Stimulated activated CD8-positive, alpha-beta memory T cell treated with anti-CD3 and anti-CD28 coated beads, Interleukin-7, amount 100 ng/mL, for 24 hours (primary cell): ENCODE measurements at regions not wholly inside any gene's neighbourhood (a gene's known extent, or its start where the extent isn't known, plus 50 kb on each side); places are given as distances from the start of the nearest gene placed in this dataset.
"Not testable (repeated sequence)": the region's sequence is repeated elsewhere in the genome, so short reads cannot be mapped to it uniquely, and the experiment has no call there.

Experiments used
- DNase-seq: peaks from one replicate; pipeline ENCODE4 v3.0.0-alpha.2; 2020; ENCODE audit warnings: low read depth

DNA sequence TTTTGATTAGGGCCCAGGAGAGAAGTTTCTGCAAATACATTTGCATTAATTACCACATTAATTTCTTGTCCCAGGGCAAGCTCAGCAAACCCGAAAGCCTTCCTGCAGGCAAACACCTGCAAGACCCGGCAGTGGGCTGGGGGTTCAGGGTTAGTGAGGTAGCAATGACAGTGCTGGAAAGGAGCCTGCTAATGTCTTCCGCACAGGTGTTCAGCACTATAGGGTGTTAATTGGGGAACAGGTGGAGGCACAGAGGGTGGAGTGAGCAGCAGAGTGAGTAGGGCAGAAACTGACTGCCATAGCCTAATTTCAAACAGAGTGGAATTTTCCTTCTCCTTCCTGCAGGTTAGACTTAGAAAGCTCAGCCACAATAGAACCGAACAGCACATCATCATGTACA is 50.9 kb upstream of the UBASH3B start:
- no peak for DNase-seq

DNA sequence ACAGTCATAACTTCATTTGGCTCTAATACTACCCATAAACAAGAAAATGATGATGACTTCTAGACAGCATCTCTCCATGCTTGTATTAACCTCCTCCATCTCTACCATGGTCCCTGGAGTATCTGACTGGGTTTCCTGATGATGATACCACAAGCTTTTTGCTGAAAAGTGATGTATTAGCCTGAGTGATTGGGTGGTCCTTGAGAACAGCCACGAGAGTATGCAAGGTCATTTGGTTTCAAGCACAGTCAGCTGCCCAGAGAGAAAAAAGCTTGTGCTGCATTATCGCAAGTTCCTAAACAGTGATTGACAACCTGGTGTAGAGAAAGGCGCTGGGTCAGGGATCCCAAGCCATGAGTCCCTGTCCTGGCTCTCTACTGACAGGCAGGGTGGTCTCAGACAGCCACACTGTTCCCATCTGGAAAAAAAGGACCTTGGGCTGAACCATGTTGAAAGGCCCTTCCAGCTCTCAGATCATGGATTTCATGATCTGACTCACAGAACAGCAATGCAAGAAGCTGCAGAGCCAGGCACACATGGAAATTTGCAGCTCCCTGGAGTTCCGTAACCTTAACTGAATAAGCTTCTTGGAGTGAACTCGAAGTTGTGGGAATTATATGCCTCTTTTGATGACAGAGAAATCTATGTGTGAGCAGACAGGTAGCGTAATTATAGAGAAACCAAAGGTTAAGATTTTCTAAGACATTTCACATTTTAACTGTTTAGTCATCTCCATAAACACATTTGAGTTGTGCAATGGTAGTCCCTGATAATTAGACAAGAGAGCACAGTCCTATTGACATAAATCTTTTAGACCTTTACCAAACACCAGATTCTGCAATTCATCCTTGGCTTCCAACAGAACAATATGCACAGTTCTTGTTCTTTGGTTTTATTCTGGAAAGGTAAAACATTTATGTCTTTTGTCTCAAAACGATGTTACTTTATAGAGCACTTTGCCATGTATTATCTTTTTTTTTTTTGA is 54.1 kb upstream of the UBASH3B start:
- DNase-seq, result no peak

DNA sequence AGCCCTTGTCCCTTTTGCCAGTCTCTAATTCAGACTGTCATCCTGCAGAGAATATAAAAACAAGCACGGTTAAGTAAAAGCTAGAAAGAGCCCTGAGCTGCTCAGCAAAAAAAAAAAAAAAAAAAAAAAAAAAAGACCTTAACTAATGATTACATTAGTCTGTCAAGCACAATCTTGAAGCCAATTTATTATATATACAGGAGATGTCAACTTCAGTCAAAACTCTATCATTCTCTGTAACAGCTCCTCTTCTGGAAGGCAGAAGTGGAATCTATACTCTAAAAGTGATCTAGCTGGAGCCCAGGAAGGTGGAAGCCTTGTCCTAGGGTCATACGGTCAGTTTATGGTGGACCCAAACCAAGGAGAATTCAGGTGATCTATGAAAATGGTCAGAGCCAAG is 55.2 kb upstream of the UBASH3B start:
- no peak for DNase-seq

DNA sequence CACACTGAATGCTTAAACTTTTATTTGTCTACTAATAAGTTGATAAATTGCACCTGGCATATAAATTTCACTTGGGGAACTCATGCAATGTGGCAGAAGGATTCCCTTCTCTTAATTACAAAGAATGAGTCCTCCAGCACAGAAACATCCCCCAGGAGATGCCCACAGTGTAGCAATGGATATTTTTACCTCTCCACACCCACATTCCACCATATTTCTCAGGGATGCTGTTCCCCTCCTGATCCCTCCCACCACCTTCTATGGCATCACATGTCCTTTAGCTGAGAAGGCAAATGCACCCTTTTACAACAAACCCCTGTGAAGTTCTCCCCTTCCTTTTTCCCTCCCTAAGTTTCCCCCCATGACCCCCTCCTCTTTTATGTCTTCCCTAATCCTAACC is 56.1 kb upstream of the UBASH3B start:
- no peak for DNase-seq

DNA sequence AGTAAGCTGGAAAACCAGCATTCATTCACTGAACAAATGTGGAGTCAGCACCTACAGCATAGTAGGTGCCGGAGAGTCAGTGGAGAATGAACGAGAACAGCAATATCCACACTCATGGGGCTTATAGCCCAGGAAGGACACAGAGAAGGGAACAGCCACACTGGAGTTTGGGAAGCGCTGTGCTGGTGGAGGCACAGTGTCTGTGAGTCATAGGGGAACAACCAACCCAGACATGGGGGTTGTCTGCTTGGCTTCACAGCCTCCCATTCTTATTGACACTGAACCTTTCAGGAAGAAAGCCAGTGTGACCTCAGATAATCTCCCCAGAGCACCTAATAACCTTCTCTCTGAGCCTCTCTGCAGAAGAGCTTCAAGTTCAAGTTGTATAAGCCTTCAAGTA is 56.6 kb upstream of the UBASH3B start:
- DNase-seq, result no peak

GRCh38 chr11:122597511-122597910 is 58.0 kb upstream of the UBASH3B start:
- no peak for DNase-seq

DNA sequence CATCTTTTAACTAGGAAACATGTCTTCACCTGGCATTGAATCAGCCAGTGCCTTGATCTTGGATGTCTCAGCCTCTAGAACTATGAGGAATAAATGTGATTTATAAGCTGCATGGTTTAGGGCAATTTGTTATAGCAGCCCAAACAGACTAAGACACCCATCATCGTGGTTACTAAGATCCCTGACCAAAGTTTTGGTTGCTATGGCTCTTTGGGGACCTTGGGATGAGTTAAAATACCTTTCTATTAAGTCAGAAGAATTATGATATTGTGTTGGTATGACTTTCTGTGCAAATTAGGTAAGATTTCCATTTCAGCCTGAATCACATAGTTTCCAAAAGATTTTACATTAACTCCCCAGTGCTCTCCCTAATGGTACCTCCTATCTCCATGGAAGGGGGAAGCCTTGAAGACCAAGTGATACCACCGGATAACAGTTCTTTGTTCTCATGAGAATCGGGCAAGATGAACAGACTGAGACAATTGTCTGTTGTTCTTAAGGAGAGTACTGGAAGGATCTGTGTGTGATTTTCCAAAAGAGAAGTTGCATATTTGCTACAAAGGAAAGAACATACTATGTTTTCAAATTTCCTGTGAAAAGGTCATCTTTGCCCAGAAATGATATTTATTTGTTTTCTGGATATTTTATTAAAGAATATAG is 60.4 kb upstream of the UBASH3B start:
- no peak for DNase-seq

DNA sequence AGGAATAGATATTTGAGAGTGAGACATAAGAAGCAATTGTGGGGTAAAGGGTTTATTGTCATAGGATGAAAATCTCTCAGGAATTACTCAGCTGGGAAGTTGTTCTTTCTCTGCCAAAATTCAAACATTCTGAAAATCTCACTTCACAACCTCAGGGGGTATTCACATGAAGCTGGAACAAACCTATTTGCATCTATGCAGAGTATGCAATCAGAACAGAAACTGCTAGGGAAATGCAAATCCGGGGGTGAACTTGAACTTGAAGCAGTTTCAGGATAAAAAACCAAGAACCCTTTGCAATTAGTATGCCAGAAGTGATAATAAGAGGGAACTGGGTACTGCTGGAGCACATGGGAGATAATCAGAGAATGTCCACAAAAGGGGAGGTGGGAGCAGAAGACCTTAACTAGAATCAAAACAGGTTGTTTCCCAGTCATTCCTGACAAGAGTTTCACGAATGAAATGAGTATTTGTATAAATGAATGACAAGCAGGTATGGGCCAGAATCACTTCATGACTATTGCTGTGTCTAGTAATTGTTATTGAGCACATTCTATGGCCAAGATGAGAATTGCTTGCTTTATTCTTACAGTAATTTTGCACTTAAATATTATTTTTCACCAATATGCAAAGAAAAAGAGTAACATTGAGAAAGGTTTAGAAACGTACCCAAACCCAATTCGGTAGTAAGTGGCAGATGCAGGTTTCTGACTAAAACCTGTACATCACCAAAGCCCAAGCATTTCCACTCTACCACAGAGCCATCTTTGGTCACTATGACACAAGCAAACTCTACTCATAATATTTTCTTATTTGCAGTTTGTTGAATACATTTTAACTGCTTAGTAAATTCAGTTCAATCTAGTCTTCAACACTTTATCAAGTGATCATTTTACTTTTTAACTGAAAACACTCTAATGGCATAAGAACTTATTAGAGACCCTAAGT is 61.8 kb upstream of the UBASH3B start:
- no peak for DNase-seq

GRCh38 chr11:122592641-122593040 is 62.9 kb upstream of the UBASH3B start:
- DNase-seq, result no peak

DNA sequence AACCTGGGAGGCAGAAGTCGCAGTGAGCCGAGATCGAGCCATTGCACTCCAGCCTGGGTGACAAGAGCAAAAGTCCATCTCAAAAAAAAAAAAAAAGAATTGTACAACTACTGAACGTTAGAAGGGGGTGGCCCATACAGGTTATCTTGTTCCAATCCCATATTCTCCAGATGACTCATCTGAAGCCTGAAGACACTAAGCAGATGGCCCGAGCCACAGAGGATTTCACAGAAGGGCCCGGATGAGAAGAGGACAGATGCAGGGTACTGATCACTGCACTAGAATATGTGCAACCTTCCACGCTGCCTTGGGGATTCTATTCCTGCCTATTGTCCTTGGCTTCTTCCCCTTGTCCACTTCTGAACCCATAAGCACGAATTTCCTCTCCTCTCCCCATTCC is 70.9 kb upstream of the UBASH3B start:
- no peak for DNase-seq

GRCh38 chr11:122580071-122580470 is 75.5 kb upstream of the UBASH3B start:
- not testable (repeated sequence) for DNase-seq

DNA sequence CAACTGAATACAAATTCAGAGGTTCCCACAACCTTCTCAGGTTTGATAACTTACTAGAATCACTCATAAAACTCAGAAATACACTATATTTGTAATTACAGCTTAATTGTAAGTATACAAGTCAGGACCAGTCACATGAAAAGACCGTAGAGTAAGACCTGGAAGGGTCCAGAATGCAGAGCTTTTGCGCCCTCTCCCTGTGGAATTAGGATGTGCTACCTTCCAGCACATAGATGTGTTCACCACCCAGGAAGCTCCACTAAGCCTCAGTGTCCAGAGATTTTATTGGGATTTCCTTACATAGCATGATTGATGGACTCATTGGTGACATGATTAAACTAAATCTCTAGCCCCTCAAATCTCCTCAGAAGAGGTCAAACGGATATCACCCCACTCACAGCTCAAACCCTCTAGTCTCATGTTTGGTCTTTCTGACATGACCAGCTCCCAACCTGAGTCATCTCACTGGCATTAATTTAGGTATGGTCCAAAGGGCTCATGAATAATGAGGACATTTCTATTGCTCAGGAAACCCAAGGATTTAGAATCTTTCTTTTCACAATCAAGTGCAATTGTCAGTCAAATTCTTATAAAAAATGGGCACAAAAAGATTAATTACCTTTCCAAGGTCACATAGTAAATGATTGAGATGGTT is 77.2 kb upstream of the UBASH3B start:
- no peak for DNase-seq

- DNase-seq, result no peak
These were observed 82.9 kb upstream of the UBASH3B start for GRCh38 chr11:122572592-122572991.

GRCh38 chr11:122563761-122564160 is 91.8 kb upstream of the UBASH3B start:
- no peak for DNase-seq

DNA sequence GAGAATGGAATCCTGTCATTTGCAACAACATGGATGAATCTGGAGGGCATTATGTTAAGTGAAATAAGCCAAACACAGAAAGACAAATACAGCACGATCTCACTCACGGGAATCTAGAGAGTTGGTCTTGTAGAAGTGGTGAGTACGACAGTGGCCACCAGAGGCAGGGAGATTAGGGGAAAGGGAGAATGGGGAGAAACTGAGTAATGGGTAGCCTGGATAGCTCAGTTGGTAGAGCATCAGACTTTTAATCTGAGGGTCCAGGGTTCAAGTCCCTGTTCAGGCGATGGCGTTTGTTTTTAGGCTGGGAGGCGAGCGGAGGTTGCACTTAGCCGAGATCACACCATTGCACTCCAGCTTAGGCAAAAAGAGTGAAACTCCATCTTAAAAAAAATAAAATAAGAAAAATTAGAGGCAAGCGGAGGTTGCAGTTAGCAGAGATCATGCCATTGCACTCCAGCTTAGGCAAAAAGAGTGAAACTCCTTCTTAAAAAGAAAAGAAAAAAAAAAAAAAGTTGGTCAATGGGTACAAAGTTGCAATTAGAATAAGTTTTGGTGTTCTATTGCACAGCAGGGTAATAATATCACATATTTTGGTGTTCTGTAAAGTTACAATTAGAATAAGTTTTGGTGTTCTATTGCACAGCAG is 95.7 kb upstream of the UBASH3B start:
- DNase-seq, result no peak

DNA sequence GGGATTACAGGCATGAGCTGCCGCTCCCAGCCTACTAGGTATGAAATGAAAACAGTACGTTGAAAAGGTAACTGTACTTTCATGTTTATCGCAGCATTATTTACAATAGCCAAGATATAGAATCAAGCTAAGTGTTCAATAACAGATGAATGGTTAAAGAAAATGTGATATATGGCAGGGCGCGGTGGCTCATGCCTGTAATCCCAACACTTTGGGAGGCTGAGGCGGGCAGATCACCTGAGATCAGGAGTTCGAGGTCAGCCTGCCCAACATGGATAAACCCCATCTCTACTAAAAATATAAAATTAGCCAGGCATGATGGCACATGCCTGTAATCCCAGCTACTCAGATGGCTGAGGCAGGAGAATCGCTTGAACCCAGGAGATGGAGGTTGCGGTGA is 96.3 kb upstream of the UBASH3B start:
- not testable (repeated sequence) for DNase-seq

GRCh38 chr11:122557163-122557562 is 98.4 kb upstream of the UBASH3B start:
- DNase-seq, result not testable (repeated sequence)

DNA sequence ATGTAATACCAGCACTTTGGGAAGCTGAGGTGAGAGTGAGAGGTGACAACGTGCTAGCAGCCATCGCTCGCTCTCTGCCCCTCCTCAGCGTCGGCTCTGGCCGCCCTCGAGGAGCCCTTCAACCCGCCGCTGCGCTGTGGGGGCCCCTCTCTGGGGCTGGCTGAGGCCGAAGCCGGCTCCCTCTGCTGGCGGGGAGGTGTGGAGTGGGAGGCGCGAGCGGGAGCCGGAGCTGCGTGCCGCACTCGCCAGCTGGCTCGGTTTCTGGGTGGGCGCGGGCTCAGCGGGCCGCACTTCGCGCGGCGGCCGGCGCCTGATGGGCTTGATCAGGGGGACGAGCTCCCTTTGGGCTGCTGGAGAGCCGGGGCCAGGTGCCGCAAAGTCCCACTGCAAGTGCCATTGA is 98.9 kb upstream of the UBASH3B start:
- no peak for DNase-seq

DNA sequence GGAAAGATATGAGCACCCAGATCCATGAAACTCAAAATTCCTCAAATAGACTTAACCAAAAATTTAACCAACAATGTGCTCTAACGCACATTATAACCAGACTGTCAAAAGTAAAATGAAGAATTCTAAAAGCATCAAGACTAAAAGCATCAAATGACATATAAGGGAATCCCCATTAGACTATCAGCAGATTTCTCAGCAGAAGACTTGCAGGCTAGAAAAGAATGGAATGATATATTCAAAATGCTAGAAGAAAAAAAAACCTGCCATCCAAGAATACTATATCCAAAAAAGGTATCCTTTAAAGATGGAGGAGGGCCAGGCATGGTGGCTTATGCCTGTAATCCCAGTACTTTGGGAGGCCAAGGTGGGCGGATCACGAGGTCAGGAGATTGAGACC is 117.5 kb upstream of the UBASH3B start:
- DNase-seq, result no peak

DNA sequence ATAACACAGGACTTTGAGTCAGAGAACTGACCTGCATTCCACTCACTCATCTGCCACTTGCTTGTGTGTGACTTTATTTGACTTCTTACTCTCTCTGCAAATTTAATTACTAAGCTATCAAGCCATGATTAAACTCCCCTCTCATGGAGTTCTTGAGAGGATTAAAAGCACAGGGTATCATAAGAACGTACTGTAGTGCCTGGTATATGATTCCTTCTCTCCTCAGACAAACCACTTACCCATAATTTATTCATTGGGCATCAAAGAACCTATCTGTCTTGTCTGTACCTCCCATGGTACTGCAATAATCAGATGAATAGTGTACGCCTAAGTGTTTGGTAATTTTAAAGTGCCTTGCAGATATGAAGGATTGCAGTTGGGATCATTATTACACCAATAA is 130.6 kb upstream of the UBASH3B start:
- no peak for DNase-seq
